ENCODE measurements at regions not wholly inside any gene's neighbourhood (a gene's known extent, or its start where the extent isn't known, plus 50 kb on each side); places are given as distances from the start of the nearest gene placed in this dataset.
"Not testable (repeated sequence)": the region's sequence is repeated elsewhere in the genome, so short reads cannot be mapped to it uniquely, and the experiment has no call there.

DNA sequence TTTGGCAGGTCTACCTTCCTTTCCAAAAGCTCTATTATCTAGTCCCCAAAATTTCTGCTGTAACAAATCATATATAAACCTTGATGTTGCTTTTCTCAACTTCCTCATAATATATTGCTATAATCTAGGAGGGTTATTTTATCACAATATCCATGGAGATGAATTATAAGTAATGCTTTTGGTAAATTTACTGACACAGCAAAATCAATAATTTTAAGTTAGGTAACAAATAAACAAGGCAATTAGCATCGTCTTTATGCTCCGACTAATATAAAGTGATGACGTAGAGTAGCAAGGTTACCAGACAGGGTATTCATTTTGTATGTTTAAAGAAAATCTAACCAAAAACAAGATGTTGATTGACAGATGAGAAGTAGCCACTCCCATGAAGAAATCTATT is 132.3 kb upstream of the ST8SIA4 start:
- H3K9me3 Mint-ChIP-seq = peaks cover 3 to 6% (median 3%) of the 10 kb centered on the region in 3 donors
- H3K36me3 Mint-ChIP-seq = peaks cover 3% of the 10 kb centered on the region
- no peak overlapping the region for H3K27ac Mint-ChIP-seq
- no peak overlapping the region for H3K4me3 Mint-ChIP-seq
- no peaks in the 10 kb centered on the region for H3K4me1 Mint-ChIP-seq
- H3K27me3 Mint-ChIP-seq = no peaks in the 10 kb centered on the region

DNA sequence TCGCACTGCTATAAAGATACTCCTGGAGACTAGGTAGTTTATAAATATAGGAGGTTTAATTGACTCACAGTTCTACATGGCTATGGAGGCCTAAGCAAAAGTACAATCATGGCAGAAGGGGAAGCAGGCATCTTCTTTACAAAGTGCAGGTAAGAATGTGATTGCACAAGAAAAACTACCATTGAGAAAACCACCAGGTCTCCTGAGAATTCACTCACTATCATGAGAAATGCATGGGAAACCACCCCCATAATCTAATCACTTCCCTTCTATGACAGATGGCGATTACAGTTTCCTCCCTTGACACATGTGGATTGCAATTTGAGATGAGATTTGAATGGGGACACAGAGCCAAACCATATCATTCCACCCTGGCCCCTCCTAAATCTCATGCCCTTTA is 121.2 kb upstream of the ST8SIA4 start:
- Mint-ChIP-seq H3K27me3 (peaks cover 4% of the 10 kb centered on the region), H3K4me3 (no peak overlapping the region), H3K36me3 (peaks cover 2% of the 10 kb centered on the region), H3K9me3 (no peaks in the 10 kb centered on the region), H3K27ac (peak overlapping the region in 1 of 3 donors; percentile 50), H3K4me1 (peaks cover 3 to 8% (median 7%) of the 10 kb centered on the region in 3 donors)

DNA sequence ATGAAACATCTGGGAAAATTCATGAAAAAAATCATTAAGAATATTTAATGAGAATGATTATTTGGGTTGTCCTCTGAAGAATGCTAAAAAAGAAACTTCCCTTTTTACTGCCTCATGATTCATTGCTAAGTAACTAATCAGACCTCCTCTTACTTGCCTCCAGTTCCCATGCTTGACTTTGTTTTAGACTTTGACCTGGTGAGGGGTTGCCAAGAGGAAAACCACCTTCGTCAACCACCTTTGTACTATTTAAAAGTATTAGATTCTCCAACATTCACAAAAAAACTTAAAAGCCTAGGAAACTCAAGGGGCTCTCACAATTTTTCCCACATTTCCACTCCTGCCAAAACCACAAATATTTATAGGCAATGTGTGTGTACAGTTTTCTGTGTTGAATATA is 115.2 kb upstream of the ST8SIA4 start:
- Mint-ChIP-seq H3K9me3 (peaks cover 0 to 2% (median 0%) of the 10 kb centered on the region in 3 donors), H3K4me3 (no peak overlapping the region), H3K27ac (no peak overlapping the region), H3K27me3 (no peaks in the 10 kb centered on the region), H3K4me1 (peaks cover 0 to 1% (median 0%) of the 10 kb centered on the region in 3 donors), H3K36me3 (peaks cover 2% of the 10 kb centered on the region)

DNA sequence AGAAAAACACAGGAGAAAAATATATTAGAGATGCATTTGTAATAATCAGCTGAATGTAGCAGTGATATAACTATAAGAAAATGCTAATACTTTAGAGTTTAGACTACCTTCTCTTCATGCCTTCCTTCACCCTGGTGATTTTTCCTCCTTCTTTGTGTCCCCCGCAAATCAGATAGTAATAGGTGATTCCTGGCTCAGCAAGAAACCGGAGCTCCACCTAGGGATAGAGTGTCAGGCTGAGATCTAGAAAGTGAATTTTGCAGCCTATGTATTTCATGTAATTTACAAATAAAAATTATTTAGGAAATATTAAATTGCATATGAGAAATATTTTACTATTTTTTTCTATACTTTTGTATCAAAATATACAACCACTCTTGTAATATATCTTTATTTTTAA is 109.8 kb upstream of the ST8SIA4 start:
- Mint-ChIP-seq H3K9me3 (peaks cover 0 to 2% (median 0%) of the 10 kb centered on the region in 3 donors), H3K4me3 (no peak overlapping the region), H3K36me3 (no peaks in the 10 kb centered on the region), H3K4me1 (peaks cover 4 to 11% (median 6%) of the 10 kb centered on the region in 3 donors), H3K27me3 (no peaks in the 10 kb centered on the region), H3K27ac (no peak overlapping the region)

DNA sequence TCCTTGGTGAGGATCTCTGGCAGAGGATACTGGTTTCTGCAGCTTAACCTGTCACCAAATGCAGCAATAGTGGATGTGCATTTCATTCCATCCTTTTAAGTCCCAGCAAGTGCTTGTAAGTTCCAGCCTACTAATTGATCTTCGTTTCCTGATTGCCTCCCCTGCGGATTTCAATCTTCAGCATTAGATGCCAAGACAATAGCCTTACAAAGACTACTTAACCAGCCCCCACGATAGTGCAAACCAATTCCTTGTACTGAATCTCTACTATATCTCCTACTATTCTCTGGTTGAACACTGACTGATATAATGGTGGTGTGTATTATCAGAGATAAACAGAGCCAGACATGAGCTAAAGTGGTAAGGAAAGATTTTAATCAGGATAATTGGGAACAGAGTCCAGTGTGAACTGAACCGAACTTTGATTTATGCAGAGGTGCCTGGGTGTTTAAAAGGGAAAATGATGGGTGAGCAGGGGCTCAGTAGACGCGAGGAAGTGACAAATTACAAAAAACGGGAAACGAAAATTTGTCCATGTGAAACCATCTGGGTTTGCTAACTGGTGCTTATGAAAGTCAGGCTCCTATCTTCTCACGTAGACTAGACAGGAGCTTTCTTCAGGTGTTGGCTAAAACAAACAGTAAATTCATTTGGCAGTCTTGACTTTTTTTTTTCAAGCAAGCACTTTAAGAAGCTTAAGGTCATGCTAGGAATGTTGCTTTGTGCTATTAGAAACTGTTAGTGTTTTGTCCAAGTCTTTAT is 106.9 kb upstream of the ST8SIA4 start:
- Mint-ChIP-seq H3K4me3 (peak overlapping the region in 2 of 4 donors; percentile 30 to 40), H3K27ac (no peak overlapping the region), H3K27me3 (no peaks in the 10 kb centered on the region), H3K9me3 (peaks cover 0 to 3% (median 3%) of the 10 kb centered on the region in 3 donors), H3K36me3 (no peaks in the 10 kb centered on the region), H3K4me1 (peaks cover 4 to 11% (median 6%) of the 10 kb centered on the region in 3 donors)

DNA sequence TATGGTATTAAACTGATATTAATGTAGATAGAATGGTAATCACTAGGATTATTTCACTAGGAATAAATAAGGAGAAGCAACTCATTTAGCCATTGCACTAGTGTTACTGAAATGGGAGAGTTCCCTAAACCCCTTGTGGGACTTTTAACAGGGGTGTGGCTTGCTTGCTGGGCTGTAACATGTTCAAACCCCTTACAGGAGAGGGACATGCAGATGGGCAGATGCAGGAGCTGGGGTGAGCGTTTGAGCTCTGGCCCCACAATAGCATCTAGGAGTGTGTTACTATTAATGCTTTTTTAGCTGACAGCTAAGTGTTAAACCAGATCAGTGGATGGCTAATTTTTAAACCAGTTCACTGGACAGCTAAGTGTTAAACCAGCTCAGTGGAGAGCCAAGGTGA is 89.3 kb upstream of the ST8SIA4 start:
- H3K27ac Mint-ChIP-seq = no peak overlapping the region
- H3K4me1 Mint-ChIP-seq = no peaks in the 10 kb centered on the region
- peaks cover 13% of the 10 kb centered on the region for H3K27me3 Mint-ChIP-seq
- peaks cover 1% of the 10 kb centered on the region for H3K36me3 Mint-ChIP-seq
- H3K4me3 Mint-ChIP-seq = no peak overlapping the region
- H3K9me3 Mint-ChIP-seq = no peaks in the 10 kb centered on the region

DNA sequence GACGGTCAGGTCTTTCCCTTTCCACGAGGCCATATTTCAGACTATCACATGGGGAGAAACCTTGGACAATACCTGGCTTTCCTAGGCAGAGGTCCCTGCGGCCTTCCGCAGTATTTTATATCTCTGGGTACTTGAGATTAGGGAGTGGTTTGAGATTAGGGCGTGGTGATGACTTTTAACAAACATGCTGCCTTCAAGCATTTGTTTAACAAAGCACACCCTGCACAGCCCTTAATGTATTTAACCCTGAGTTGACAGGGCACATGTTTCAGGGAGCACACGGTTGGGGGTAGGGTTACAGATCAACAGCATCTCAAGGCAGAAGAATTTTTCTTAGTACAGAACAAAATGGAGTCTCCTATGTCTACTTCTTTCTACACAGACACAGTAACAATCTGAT is 80.5 kb upstream of the ST8SIA4 start:
- not testable (repeated sequence) for H3K36me3 Mint-ChIP-seq, H3K27ac Mint-ChIP-seq, H3K4me1 Mint-ChIP-seq, H3K4me3 Mint-ChIP-seq, H3K9me3 Mint-ChIP-seq
- H3K27me3 Mint-ChIP-seq = peaks cover 10% of the 10 kb centered on the region

DNA sequence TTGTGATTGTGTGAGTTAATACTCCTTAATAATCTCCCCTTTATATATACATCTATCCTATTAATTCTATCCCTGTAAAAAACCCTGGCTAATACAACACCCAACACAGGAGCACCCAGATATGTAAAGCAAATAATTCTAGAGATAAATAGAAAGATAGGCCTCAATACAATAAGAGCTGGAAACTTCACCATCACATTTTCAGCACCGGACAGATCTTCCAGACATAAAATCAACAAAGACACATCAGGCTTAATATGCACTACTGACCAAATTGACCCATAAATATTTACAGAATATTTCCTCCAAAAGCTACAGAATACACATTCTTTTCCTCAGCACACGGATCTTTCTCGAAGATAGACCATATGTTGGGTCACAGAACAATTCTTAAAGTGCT is 71.0 kb upstream of the ST8SIA4 start:
- peaks cover 4% of the 10 kb centered on the region for H3K27me3 Mint-ChIP-seq
- H3K27ac Mint-ChIP-seq = no peak overlapping the region
- peaks cover 2% of the 10 kb centered on the region for H3K36me3 Mint-ChIP-seq
- H3K9me3 Mint-ChIP-seq = peaks cover 0 to 9% (median 1%) of the 10 kb centered on the region in 3 donors
- no peaks in the 10 kb centered on the region for H3K4me1 Mint-ChIP-seq
- H3K4me3 Mint-ChIP-seq = no peak overlapping the region

DNA sequence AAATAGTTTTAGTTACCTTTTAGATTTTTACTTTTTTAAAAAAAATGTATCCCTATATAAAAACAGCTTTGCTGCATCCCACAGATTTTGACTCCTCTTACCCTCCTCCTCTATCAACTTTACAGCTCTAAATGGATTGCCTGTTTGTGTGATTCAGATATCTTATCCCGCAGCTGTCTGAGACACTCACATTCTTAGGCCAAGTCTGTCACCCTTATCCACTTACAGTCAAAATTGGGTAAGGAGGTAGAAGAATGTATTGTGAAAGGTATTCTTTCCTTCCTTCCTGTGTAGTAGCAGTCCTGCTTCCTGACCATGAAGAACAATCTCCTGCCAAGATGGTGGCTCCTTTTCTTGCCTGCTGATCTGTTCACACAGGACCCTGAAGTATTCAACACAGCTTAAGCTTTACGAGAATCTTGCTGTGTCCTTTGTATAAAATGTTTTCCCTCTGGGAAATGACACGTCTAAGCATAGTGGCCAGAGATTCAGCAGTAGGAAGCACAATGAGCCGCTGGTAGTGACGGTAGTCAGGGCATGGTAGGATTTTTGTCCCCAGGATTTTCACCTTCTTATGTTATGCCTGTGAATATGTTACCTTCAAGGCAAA is 67.7 kb upstream of the ST8SIA4 start:
- H3K9me3 Mint-ChIP-seq = peaks cover 0 to 9% (median 1%) of the 10 kb centered on the region in 3 donors
- peaks cover 2% of the 10 kb centered on the region for H3K36me3 Mint-ChIP-seq
- H3K27ac Mint-ChIP-seq = no peak overlapping the region
- no peaks in the 10 kb centered on the region for H3K4me1 Mint-ChIP-seq
- peaks cover 7% of the 10 kb centered on the region for H3K27me3 Mint-ChIP-seq
- H3K4me3 Mint-ChIP-seq = no peak overlapping the region

DNA sequence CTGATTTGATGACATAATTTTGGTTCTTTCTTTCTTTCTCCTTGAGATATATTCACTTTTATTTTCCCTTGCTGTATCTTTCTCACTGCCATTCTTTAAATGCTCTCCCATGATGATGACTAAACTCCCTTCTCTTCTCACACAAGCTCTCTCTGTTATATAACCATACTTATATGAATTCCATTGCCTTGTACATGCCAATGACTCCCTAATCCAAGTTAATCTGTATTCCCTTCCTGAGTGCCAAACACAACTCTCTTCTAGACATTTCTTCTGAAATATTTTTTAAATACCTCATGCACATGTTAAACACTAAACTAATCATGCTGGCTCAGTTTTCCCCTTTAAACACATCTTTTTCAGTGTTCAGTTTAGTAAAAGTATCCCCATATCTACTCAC is 62.2 kb upstream of the ST8SIA4 start:
- H3K36me3 Mint-ChIP-seq = peaks cover 2% of the 10 kb centered on the region
- H3K9me3 Mint-ChIP-seq = peaks cover 0 to 6% (median 4%) of the 10 kb centered on the region in 3 donors
- no peaks in the 10 kb centered on the region for H3K4me1 Mint-ChIP-seq
- H3K4me3 Mint-ChIP-seq = no peak overlapping the region
- H3K27me3 Mint-ChIP-seq = peaks cover 7% of the 10 kb centered on the region
- H3K27ac Mint-ChIP-seq = no peak overlapping the region

All from IgD-negative memory B cell (primary cell).